OCI-LY7 (cell line): ENCODE measurements at regions not wholly inside any gene's neighbourhood (a gene's known extent, or its start where the extent isn't known, plus 50 kb on each side); places are given as distances from the start of the nearest gene placed in this dataset.

Experiments used
- BruUV-seq: library from RNA; stranded (reverse); fragments of 400-500 nt; replicated peaks from 2 replicates; lab custom pipeline; 2021; lab: Mats Ljungman, UMichigan
- CTCF ChIA-PET: fragments of 300-600 bp; sonication (Branson Sonifier 250); formaldehyde crosslinking; loops from one replicate; lab custom pipeline; 2022; ENCODE audit warnings: antibody characterized with exemption; ENCODE audit not compliant: unreplicated experiment; lab: Charles Lee
- POLR2A ChIA-PET: fragments of 300-600 bp; sonication (Branson Sonifier 250); formaldehyde crosslinking; loops from one replicate; lab custom pipeline; 2022; ENCODE audit warnings: antibody characterized with exemption; lab: Charles Lee
- DNase-seq: peaks from one replicate; pipeline ENCODE4 v3.0.0-alpha.2; 2015; ENCODE audit warnings: low spot score
- H2AFZ ChIP-seq: fragments of 200-600 bp; sonication (generic), shearing (Covaris generic); 2 replicates; pipeline ENCODE4 v1.6.1; 2014; ENCODE audit warnings: mild to moderate bottlenecking, antibody characterized with exemption, low read length, moderate library complexity
- H3K27ac ChIP-seq: fragments of 200-600 bp; sonication (generic); 2 replicates; pipeline ENCODE4 v1.5.1; 2014; ENCODE audit warnings: mixed run types, low read depth, mild to moderate bottlenecking, moderate library complexity, low read length, inconsistent platforms; ENCODE audit not compliant: poor library complexity, severe bottlenecking
- H3K36me3 ChIP-seq: fragments of 200-600 bp; sonication (generic); 2 replicates; pipeline ENCODE4 v1.6.1; 2014; ENCODE audit warnings: mild to moderate bottlenecking, antibody characterized with exemption, low read length, moderate library complexity, mixed read lengths; ENCODE audit not compliant: insufficient read depth
- H3K4me1 ChIP-seq: fragments of 200-600 bp; sonication (generic); 2 replicates; pipeline ENCODE4 v1.5.1; 2014; ENCODE audit warnings: mild to moderate bottlenecking, low read length; ENCODE audit not compliant: insufficient read depth, poor library complexity, severe bottlenecking
- H3K4me2 ChIP-seq: fragments of 200-600 bp; sonication (generic); 2 replicates; pipeline ENCODE4 v1.6.1; 2014; ENCODE audit warnings: mild to moderate bottlenecking, low read length
- H3K4me3 ChIP-seq: fragments of 200-600 bp; sonication (generic); 2 replicates; pipeline ENCODE4 v1.5.1; 2014; ENCODE audit warnings: mild to moderate bottlenecking, low read depth, low read length; ENCODE audit not compliant: poor library complexity, severe bottlenecking
- H3K79me2 ChIP-seq: fragments of 200-600 bp; sonication (generic); 2 replicates; pipeline ENCODE4 v1.6.1; 2016; ENCODE audit warnings: low read depth, mild to moderate bottlenecking, low read length, moderate library complexity, mixed read lengths; ENCODE audit not compliant: insufficient read depth
- H3K9me2 ChIP-seq: fragments of 200-600 bp; sonication (generic); 2 replicates; pipeline ENCODE4 v1.6.1; 2016; ENCODE audit warnings: mild to moderate bottlenecking, low read length, mixed read lengths; ENCODE audit not compliant: insufficient read depth
- H3K9me3 ChIP-seq: fragments of 200-600 bp; sonication (generic); 2 replicates; pipeline ENCODE4 v1.6.1; 2014; ENCODE audit warnings: mild to moderate bottlenecking, mixed run types, low read length, mixed read lengths
- H4K20me1 ChIP-seq: fragments of 200-600 bp; sonication (generic); 2 replicates; pipeline ENCODE4 v1.6.1; 2014; ENCODE audit warnings: mild to moderate bottlenecking, antibody characterized with exemption, low read length, moderate library complexity, mixed read lengths; ENCODE audit not compliant: insufficient read depth
- CTCF ChIP-seq: fragments of 200-600 bp; sonication (generic); conservative IDR thresholded peaks from 2 replicates; pipeline ENCODE4 v1.5.1; 2014; ENCODE audit warnings: mild to moderate bottlenecking, antibody characterized with exemption, low read length, moderate library complexity, mixed read lengths
- EZH2phosphoT487 ChIP-seq: fragments of 200-600 bp; sonication (generic); IDR thresholded peaks from 2 replicates; pipeline ENCODE4 v1.6.1; 2018; ENCODE audit warnings: low read depth, borderline replicate concordance, mild to moderate bottlenecking, mixed run types, antibody characterized with exemption, low read length, moderate library complexity, mixed read lengths
- intact Hi-C: fragments of 100-400 bp; cut with micrococcal nuclease; formaldehyde crosslinking; loops from one replicate; pipeline ENCODE4 v1.10.0; 2022; ENCODE audit not compliant: unreplicated experiment

- Histone ChIP-seq H3K4me3 (no peak overlapping the region), H3K4me1 (no peaks in the 10 kb centered on the region), H3K27ac (no peak overlapping the region), H3K9me2 (0 out of 2 replicates have a peak, but pooled peaks cover 4% of the 10 kb centered on the region), H3K36me3 (no peaks in the 10 kb centered on the region), H3K4me2 (no peak overlapping the region), H2AFZ (no peak overlapping the region), H3K9me3 (no peaks in the 10 kb centered on the region), H4K20me1 (no peaks in the 10 kb centered on the region), H3K79me2 (no peaks in the 10 kb centered on the region)
- ChIA-PET CTCF (interaction anchor here (0.5 kb wide), 2 partner anchors 21 to 1920 kb away, joined by 3 to 4 read pairs; no protein-coding TSS in a partner anchor), POLR2A (interaction anchor here (0.6 to 0.7 kb wide), 2 partner anchors 275 to 1741 kb away, joined by 3 read pairs; no protein-coding TSS in a partner anchor)
- no peak for DNase-seq
- intact Hi-C loops = no loop called here
- TF ChIP-seq EZH2phosphoT487 (no peak), CTCF (no peak)
- BruUV-seq = no TSS peak
These were observed 147.8 kb upstream of the MCTP2 start for GRCh38 chr15:94083467-94084052.

- Histone ChIP-seq H3K4me2 (no peak overlapping the region), H3K4me3 (no peak overlapping the region), H3K79me2 (no peaks in the 10 kb centered on the region), H3K36me3 (no peaks in the 10 kb centered on the region), H3K9me3 (no peaks in the 10 kb centered on the region), H3K4me1 (no peaks in the 10 kb centered on the region), H3K27ac (no peak overlapping the region), H3K9me2 (0 out of 2 replicates have a peak, but pooled peaks cover 4% of the 10 kb centered on the region), H4K20me1 (no peaks in the 10 kb centered on the region), H2AFZ (no peak overlapping the region)
- POLR2A ChIA-PET = no interaction called here
- no TSS peak for BruUV-seq
- intact Hi-C loops = no loop called here
- TF ChIP-seq EZH2phosphoT487 (no peak), CTCF (no peak)
- DNase-seq = no peak
- CTCF ChIA-PET = no interaction called here
These were observed 149.5 kb upstream of the MCTP2 start for GRCh38 chr15:94081829-94082228.

GRCh38 chr15:94080989-94081605, 150.3 kb upstream of the MCTP2 start:
- no peak overlapping the region for H3K27ac ChIP-seq
- 0 out of 2 replicates have a peak, but pooled peaks cover 4% of the 10 kb centered on the region for H3K9me2 ChIP-seq
- no peak for DNase-seq
- no peaks in the 10 kb centered on the region for H3K9me3 ChIP-seq
- intact Hi-C loops = no loop called here
- no peak for TF ChIP-seq EZH2phosphoT487
- no peak for TF ChIP-seq CTCF
- ChIA-PET CTCF (no interaction called here), POLR2A (interaction anchor here (0.6 kb wide), 2 partner anchors 636 to 874 kb away, joined by 3 to 4 read pairs; no protein-coding TSS in a partner anchor)
- H3K79me2 ChIP-seq = no peaks in the 10 kb centered on the region
- no peak overlapping the region for H3K4me2 ChIP-seq
- no peaks in the 10 kb centered on the region for H4K20me1 ChIP-seq
- H3K4me3 ChIP-seq = no peak overlapping the region
- H3K4me1 ChIP-seq = no peaks in the 10 kb centered on the region
- BruUV-seq = no TSS peak
- no peaks in the 10 kb centered on the region for H3K36me3 ChIP-seq
- no peak overlapping the region for H2AFZ ChIP-seq
